ENCODE measurements at regions not wholly inside any gene's neighbourhood (a gene's known extent, or its start where the extent isn't known, plus 50 kb on each side); places are given as distances from the start of the nearest gene placed in this dataset.

- no peak for TF ChIP-seq POLR2AphosphoS5 (IDR thresholded peaks at IDR 0.05; ENCODE audit: borderline replicate concordance, low read depth, low read length)
- TF ChIP-seq EZH2 (IDR thresholded peaks at IDR 0.05), result no peak
Observed at GRCh38 chr4:166675411-166675810, 558.9 kb downstream of the SPOCK3 start.
